ENCODE measurements at regions not wholly inside any gene's neighbourhood (a gene's known extent, or its start where the extent isn't known, plus 50 kb on each side); places are given as distances from the start of the nearest gene placed in this dataset.

GRCh38 chr12:67918441-67918840 lies 70.8 kb upstream of the IFNG-AS1 start:
- no peak overlapping the region for H3K4me3 ChIP-seq
- WGBS, 2 donors (ENCODE audit: low coverage in 1 of 2): 81 to 98% methylated on average over 4 of the region's 4 CpGs
- no peaks in the 10 kb centered on the region for H3K4me1 ChIP-seq
- H3K27me3 ChIP-seq: no peaks in the 10 kb centered on the region
- no peaks in the 10 kb centered on the region for H3K9me3 ChIP-seq
- TF ChIP-seq CTCF (IDR thresholded peaks at IDR 0.05): no peak
- no peak for TF ChIP-seq POLR2AphosphoS5 (IDR thresholded peaks at IDR 0.05)
- no peak for TF ChIP-seq EP300 (IDR thresholded peaks at IDR 0.05)
- ATAC-seq: no peak
- no peaks in the 10 kb centered on the region for H3K36me3 ChIP-seq
- H3K27ac ChIP-seq: no peak overlapping the region

- TF ChIP-seq POLR2A (IDR thresholded peaks at IDR 0.05) (no peak), EP300 (IDR thresholded peaks at IDR 0.05) (no peak), CTCF (IDR thresholded peaks at IDR 0.05) (no peak), POLR2AphosphoS5 (IDR thresholded peaks at IDR 0.05) (no peak)
- ATAC-seq: no peak
- 79 to 100% methylated on average over 1 to 2 of the region's 2 CpGs for WGBS, 2 donors (ENCODE audit: low coverage in 1 of 2)
- Histone ChIP-seq H3K4me1 (no peaks in the 10 kb centered on the region), H3K9me3 (no peaks in the 10 kb centered on the region), H3K36me3 (no peaks in the 10 kb centered on the region), H3K27ac (no peak overlapping the region), H3K27me3 (no peaks in the 10 kb centered on the region), H3K4me3 (no peak overlapping the region)
Measured at GRCh38 chr12:67919406-67919805, 69.8 kb upstream of the IFNG-AS1 start.

GRCh38 chr12:67920413-67920812 lies 68.8 kb upstream of the IFNG-AS1 start:
- 77% methylated on average over 2 of the region's 2 CpGs for WGBS, 2 donors (ENCODE audit: low coverage in 1 of 2)
- Histone ChIP-seq H3K4me1 (no peaks in the 10 kb centered on the region), H3K36me3 (no peaks in the 10 kb centered on the region), H3K27ac (no peak overlapping the region), H3K4me3 (no peak overlapping the region), H3K9me3 (no peaks in the 10 kb centered on the region), H3K27me3 (no peaks in the 10 kb centered on the region)
- TF ChIP-seq EP300 (IDR thresholded peaks at IDR 0.05) (no peak), CTCF (IDR thresholded peaks at IDR 0.05) (no peak), POLR2AphosphoS5 (IDR thresholded peaks at IDR 0.05) (no peak), POLR2A (IDR thresholded peaks at IDR 0.05) (no peak)
- ATAC-seq: no peak

- WGBS, 2 donors (ENCODE audit: low coverage in 1 of 2): 76% methylated on average over 1 of the region's 1 CpG; no CpG with 5 or more reads in 1 of the 2 donors
Measured at GRCh38 chr12:67921286-67921685, 68.0 kb upstream of the IFNG-AS1 start.

More at GRCh38 chr12:67921286-67921685, 68.0 kb upstream of the IFNG-AS1 start:
- Histone ChIP-seq H3K9me3 (no peaks in the 10 kb centered on the region), H3K36me3 (no peaks in the 10 kb centered on the region), H3K27me3 (no peaks in the 10 kb centered on the region), H3K4me1 (no peaks in the 10 kb centered on the region), H3K4me3 (no peak overlapping the region), H3K27ac (no peak overlapping the region)
- TF ChIP-seq EP300 (IDR thresholded peaks at IDR 0.05): no peak
- no peak for TF ChIP-seq POLR2A (IDR thresholded peaks at IDR 0.05)
- no peak for TF ChIP-seq POLR2AphosphoS5 (IDR thresholded peaks at IDR 0.05)
- no peak for TF ChIP-seq CTCF (IDR thresholded peaks at IDR 0.05)
- no peak for ATAC-seq

Measured in gastroesophageal sphincter (tissue), 4 donors.